OCI-LY7 (cell line): ENCODE measurements at regions not wholly inside any gene's neighbourhood (a gene's known extent, or its start where the extent isn't known, plus 50 kb on each side); places are given as distances from the start of the nearest gene placed in this dataset.

Source experiments
- CTCF ChIP-seq: fragments of 200-600 bp; sonication (generic); conservative IDR thresholded peaks from 2 replicates; pipeline ENCODE4 v1.5.1; 2014; ENCODE audit warnings: mild to moderate bottlenecking, antibody characterized with exemption, low read length, moderate library complexity, mixed read lengths
- EZH2phosphoT487 ChIP-seq: fragments of 200-600 bp; sonication (generic); IDR thresholded peaks from 2 replicates; pipeline ENCODE4 v1.6.1; 2018; ENCODE audit warnings: low read depth, borderline replicate concordance, mild to moderate bottlenecking, mixed run types, antibody characterized with exemption, low read length, moderate library complexity, mixed read lengths

- TF ChIP-seq CTCF = no peak
- TF ChIP-seq EZH2phosphoT487 = no peak
These were observed 111.4 kb upstream of the CACUL1 start for GRCh38 chr10:118865998-118866693.
